ENCODE measurements at regions not wholly inside any gene's neighbourhood (a gene's known extent, or its start where the extent isn't known, plus 50 kb on each side); places are given as distances from the start of the nearest gene placed in this dataset.

GRCh38 chr4:181608181-181608580 lies 635.0 kb upstream of the TENM3 start:
- Histone ChIP-seq H3K36me3 (replicated peaks; ENCODE audit: insufficient read depth, low read length) (no peaks in the 10 kb centered on the region), H3K9ac (ENCODE audit: low read length) (no peak overlapping the region)
- DNase-seq, result no peak

GRCh38 chr4:181611033-181611711 lies 632.0 kb upstream of the TENM3 start:
- TF ChIP-seq EZH2phosphoT487 (IDR thresholded peaks at IDR 0.05; ENCODE audit: low read length) (no peak), CTCF (IDR thresholded peaks at IDR 0.05; ENCODE audit: low read length) (no peak), EZH2 (optimal IDR thresholded peaks at IDR 0.05; ENCODE audit: low read depth, low read length) (no peak)
- H3K36me3 ChIP-seq (replicated peaks; ENCODE audit: insufficient read depth, low read length), result no peaks in the 10 kb centered on the region
- H3K27me3 ChIP-seq (replicated peaks; ENCODE audit: insufficient read depth, low read length), result no peaks in the 10 kb centered on the region

More at GRCh38 chr4:181608181-181608580, 635.0 kb upstream of the TENM3 start:
- Histone ChIP-seq H3K4me3 (ENCODE audit: low read length) (no peak overlapping the region), H3K79me2 (ENCODE audit: low read length) (no peaks in the 10 kb centered on the region), H3K4me1 (ENCODE audit: low read length) (no peaks in the 10 kb centered on the region), H3F3A (ENCODE audit: insufficient read depth, low read length) (no peaks in the 10 kb centered on the region), H3K4me2 (ENCODE audit: low read depth, low read length) (no peak overlapping the region), H3K9me2 (replicated peaks; ENCODE audit: insufficient read depth, low read length) (no peaks in the 10 kb centered on the region), H3K27me3 (replicated peaks; ENCODE audit: insufficient read depth, low read length) (no peaks in the 10 kb centered on the region), H3K27ac (ENCODE audit: low read length) (no peak overlapping the region), H2AFZ (ENCODE audit: low read length) (no peak overlapping the region), H4K20me1 (ENCODE audit: insufficient read depth, low read length) (no peaks in the 10 kb centered on the region), H3K9me3 (replicated peaks; ENCODE audit: insufficient read depth, low read length) (no peaks in the 10 kb centered on the region)
- TF ChIP-seq EZH2phosphoT487 (IDR thresholded peaks at IDR 0.05; ENCODE audit: low read length), result no peak
- TF ChIP-seq CTCF (IDR thresholded peaks at IDR 0.05; ENCODE audit: low read length), result no peak
- TF ChIP-seq EZH2 (optimal IDR thresholded peaks at IDR 0.05; ENCODE audit: low read depth, low read length), result no peak

GRCh38 chr4:181611946-181612600 lies 631.1 kb upstream of the TENM3 start:
- no peaks in the 10 kb centered on the region for H3F3A ChIP-seq (ENCODE audit: insufficient read depth, low read length)
- no peak overlapping the region for H3K27ac ChIP-seq (ENCODE audit: low read length)
- H3K36me3 ChIP-seq (replicated peaks; ENCODE audit: insufficient read depth, low read length), result no peaks in the 10 kb centered on the region
- DNase-seq, result no peak
- H4K20me1 ChIP-seq (ENCODE audit: insufficient read depth, low read length), result no peaks in the 10 kb centered on the region
- no peaks in the 10 kb centered on the region for H3K4me1 ChIP-seq (ENCODE audit: low read length)
- H3K27me3 ChIP-seq (replicated peaks; ENCODE audit: insufficient read depth, low read length), result no peaks in the 10 kb centered on the region
- TF ChIP-seq EZH2phosphoT487 (IDR thresholded peaks at IDR 0.05; ENCODE audit: low read length), result no peak
- H3K9ac ChIP-seq (ENCODE audit: low read length), result no peak overlapping the region
- H3K4me3 ChIP-seq (ENCODE audit: low read length), result no peak overlapping the region
- no peaks in the 10 kb centered on the region for H3K9me2 ChIP-seq (replicated peaks; ENCODE audit: insufficient read depth, low read length)
- H3K79me2 ChIP-seq (ENCODE audit: low read length), result no peaks in the 10 kb centered on the region
- no peaks in the 10 kb centered on the region for H3K9me3 ChIP-seq (replicated peaks; ENCODE audit: insufficient read depth, low read length)
- H3K4me2 ChIP-seq (ENCODE audit: low read depth, low read length), result no peak overlapping the region
- no peak overlapping the region for H2AFZ ChIP-seq (ENCODE audit: low read length)

More at GRCh38 chr4:181611033-181611711, 632.0 kb upstream of the TENM3 start:
- DNase-seq, result no peak
- Histone ChIP-seq H3K9me3 (replicated peaks; ENCODE audit: insufficient read depth, low read length) (no peaks in the 10 kb centered on the region), H3F3A (ENCODE audit: insufficient read depth, low read length) (no peaks in the 10 kb centered on the region), H3K27ac (ENCODE audit: low read length) (no peak overlapping the region), H3K9ac (ENCODE audit: low read length) (no peak overlapping the region), H2AFZ (ENCODE audit: low read length) (no peak overlapping the region), H3K4me1 (ENCODE audit: low read length) (no peaks in the 10 kb centered on the region), H3K79me2 (ENCODE audit: low read length) (no peaks in the 10 kb centered on the region), H3K4me3 (ENCODE audit: low read length) (no peak overlapping the region), H3K4me2 (ENCODE audit: low read depth, low read length) (no peak overlapping the region), H4K20me1 (ENCODE audit: insufficient read depth, low read length) (no peaks in the 10 kb centered on the region), H3K9me2 (replicated peaks; ENCODE audit: insufficient read depth, low read length) (no peaks in the 10 kb centered on the region)

GRCh38 chr4:181613200-181613599 lies 630.0 kb upstream of the TENM3 start:
- Histone ChIP-seq H3K27ac (ENCODE audit: low read length) (no peak overlapping the region), H3K4me2 (ENCODE audit: low read depth, low read length) (no peak overlapping the region), H2AFZ (ENCODE audit: low read length) (no peak overlapping the region), H3K9me2 (replicated peaks; ENCODE audit: insufficient read depth, low read length) (no peaks in the 10 kb centered on the region), H3F3A (ENCODE audit: insufficient read depth, low read length) (no peaks in the 10 kb centered on the region), H3K9me3 (replicated peaks; ENCODE audit: insufficient read depth, low read length) (no peaks in the 10 kb centered on the region), H3K4me1 (ENCODE audit: low read length) (no peaks in the 10 kb centered on the region), H3K27me3 (replicated peaks; ENCODE audit: insufficient read depth, low read length) (no peaks in the 10 kb centered on the region), H3K79me2 (ENCODE audit: low read length) (no peaks in the 10 kb centered on the region), H3K4me3 (ENCODE audit: low read length) (no peak overlapping the region), H4K20me1 (ENCODE audit: insufficient read depth, low read length) (no peaks in the 10 kb centered on the region), H3K36me3 (replicated peaks; ENCODE audit: insufficient read depth, low read length) (no peaks in the 10 kb centered on the region), H3K9ac (ENCODE audit: low read length) (no peak overlapping the region)
- no peak for DNase-seq
- no peak for TF ChIP-seq EZH2 (optimal IDR thresholded peaks at IDR 0.05; ENCODE audit: low read depth, low read length)
- TF ChIP-seq CTCF (IDR thresholded peaks at IDR 0.05; ENCODE audit: low read length), result no peak
- TF ChIP-seq EZH2phosphoT487 (IDR thresholded peaks at IDR 0.05; ENCODE audit: low read length), result no peak

Data from MM.1S (cell line).